Upper lobe of left lung (tissue), 6 donors: ENCODE measurements at regions not wholly inside any gene's neighbourhood (a gene's known extent, or its start where the extent isn't known, plus 50 kb on each side); places are given as distances from the start of the nearest gene placed in this dataset.

Experiments used
- ATAC-seq, 2 donors: fragments of 200-7000 bp; cut with Tn5 transposase; one replicate each; pipeline ENCODE4 v1.9.1; 2022; ENCODE audit warnings: mild to moderate bottlenecking in 2 of 2, moderate library complexity in 2 of 2; ENCODE audit not compliant: low FRiP score in 2 of 2
- DNase-seq, 2 donors: peaks; one replicate each; pipeline ENCODE4 v3.0.0-alpha.2; 2019 to 2020
- H3K27ac ChIP-seq, 4 donors: fragments of 200-600 bp; sonication (generic); one replicate each; pipeline ENCODE4 v1.5.1; 2016 to 2019
- H3K27me3 ChIP-seq, 4 donors: fragments of 200-600 bp; sonication (generic); one replicate each; pipeline ENCODE4 v1.5.1; 2017 to 2019
- H3K36me3 ChIP-seq, 4 donors: fragments of 200-600 bp; sonication (generic); one replicate each; pipeline ENCODE4 v1.5.1; 2016 to 2019
- H3K4me1 ChIP-seq, 4 donors: fragments of 200-600 bp; sonication (generic); one replicate each; pipeline ENCODE4 v1.5.1; 2018 to 2019
- H3K4me3 ChIP-seq, 4 donors: fragments of 200-600 bp; sonication (generic); one replicate each; pipeline ENCODE4 v1.5.1; 2017 to 2019; ENCODE audit warnings: mild to moderate bottlenecking in 2 of 4, moderate library complexity in 1 of 4
- H3K9me3 ChIP-seq, 4 donors: fragments of 200-600 bp; sonication (generic); one replicate each; pipeline ENCODE4 v1.5.1; 2018 to 2019
- CTCF ChIP-seq, 6 experiments: fragments of 450-650 bp in 4 of 6; fragments of 200-600 bp in 2 of 6; sonication (generic) in 2 of 6; IDR thresholded peaks; one replicate each; pipeline ENCODE4 v1.5.1; 2016 to 2019; ENCODE audit warnings: antibody characterized with exemption in 6 of 6
- EP300 ChIP-seq, 4 donors: sonication (generic); formaldehyde crosslinking; IDR thresholded peaks; one replicate each; pipeline ENCODE4 v1.5.1; 2017; ENCODE audit warnings: antibody characterized with exemption in 4 of 4, control low read depth in 2 of 4
- POLR2A ChIP-seq, 4 donors: fragments of 450-650 bp; IDR thresholded peaks; one replicate each; pipeline ENCODE4 v1.5.1; 2016 to 2017; ENCODE audit warnings: antibody characterized with exemption in 4 of 4, mild to moderate bottlenecking in 2 of 4
- POLR2AphosphoS5 ChIP-seq, 2 donors: sonication (generic); formaldehyde crosslinking; IDR thresholded peaks; one replicate each; pipeline ENCODE4 v1.5.1; 2017; ENCODE audit warnings: antibody characterized with exemption in 2 of 2
- WGBS, 2 donors: methylation state at CpG; one replicate each; pipeline ENCODE4 v1.1.5; 2017 to 2018; 5-methylcytosine and 5-hydroxymethylcytosine counted together
- donor health status: DM: no; HTN: no; CAD: no; lungs with moderate emphysema.
- donor health status: DM: no; HTN: yes; CAD: no; lungs with severe emphysema.

GRCh38 chr7:21141476-21141875 is 286.4 kb upstream of the SP4 start:
- ATAC-seq (no peak), DNase-seq (no peak)
- no peaks in the 10 kb centered on the region for H3K4me1 ChIP-seq
- H3K36me3 ChIP-seq, result no peaks in the 10 kb centered on the region
- H3K27me3 ChIP-seq, result no peaks in the 10 kb centered on the region
- H3K27ac ChIP-seq, result no peak overlapping the region
- TF ChIP-seq CTCF (IDR thresholded peaks at IDR 0.05) (no peak), EP300 (IDR thresholded peaks at IDR 0.05) (no peak), POLR2A (IDR thresholded peaks at IDR 0.05) (no peak), POLR2AphosphoS5 (IDR thresholded peaks at IDR 0.05) (no peak)
- WGBS, 2 donors, result 67 to 79% methylated on average over 3 of the region's 3 CpGs
- no peaks in the 10 kb centered on the region for H3K9me3 ChIP-seq
- no peak overlapping the region for H3K4me3 ChIP-seq

GRCh38 chr7:21142081-21142480 is 285.8 kb upstream of the SP4 start:
- no peak for TF ChIP-seq EP300 (IDR thresholded peaks at IDR 0.05)
- TF ChIP-seq POLR2A (IDR thresholded peaks at IDR 0.05), result no peak
- TF ChIP-seq CTCF (IDR thresholded peaks at IDR 0.05), result no peak
- TF ChIP-seq POLR2AphosphoS5 (IDR thresholded peaks at IDR 0.05), result no peak
- ATAC-seq, result no peak
- no peaks in the 10 kb centered on the region for H3K36me3 ChIP-seq
- no peaks in the 10 kb centered on the region for H3K4me1 ChIP-seq
- WGBS, 2 donors, result 83 to 87% methylated on average over 8 of the region's 8 CpGs
- H3K9me3 ChIP-seq, result no peaks in the 10 kb centered on the region
- DNase-seq, result no peak
- H3K4me3 ChIP-seq, result no peak overlapping the region
- no peak overlapping the region for H3K27ac ChIP-seq
- H3K27me3 ChIP-seq, result no peaks in the 10 kb centered on the region

- ATAC-seq (no peak), DNase-seq (no peak)
- no peaks in the 10 kb centered on the region for H3K9me3 ChIP-seq
- no peak overlapping the region for H3K27ac ChIP-seq
- H3K4me1 ChIP-seq, result no peaks in the 10 kb centered on the region
- H3K4me3 ChIP-seq, result no peak overlapping the region
- TF ChIP-seq CTCF (IDR thresholded peaks at IDR 0.05) (no peak), POLR2AphosphoS5 (IDR thresholded peaks at IDR 0.05) (no peak), POLR2A (IDR thresholded peaks at IDR 0.05) (no peak), EP300 (IDR thresholded peaks at IDR 0.05) (no peak)
- WGBS, 2 donors, result 64 to 67% methylated on average over 6 to 14 of the region's 14 CpGs
- no peaks in the 10 kb centered on the region for H3K27me3 ChIP-seq
- H3K36me3 ChIP-seq, result no peaks in the 10 kb centered on the region
Observed at GRCh38 chr7:21146642-21147423, 281.1 kb upstream of the SP4 start.

- Histone ChIP-seq H3K36me3 (no peaks in the 10 kb centered on the region), H3K9me3 (no peaks in the 10 kb centered on the region), H3K27ac (no peak overlapping the region), H3K4me3 (no peak overlapping the region), H3K4me1 (no peaks in the 10 kb centered on the region), H3K27me3 (no peaks in the 10 kb centered on the region)
- TF ChIP-seq POLR2A (IDR thresholded peaks at IDR 0.05) (no peak), EP300 (IDR thresholded peaks at IDR 0.05) (no peak), POLR2AphosphoS5 (IDR thresholded peaks at IDR 0.05) (no peak), CTCF (IDR thresholded peaks at IDR 0.05) (no peak)
- ATAC-seq (no peak), DNase-seq (no peak)
- WGBS, 2 donors, result 87 to 88% methylated on average over 3 of the region's 3 CpGs
Observed at GRCh38 chr7:21149809-21150208, 278.1 kb upstream of the SP4 start.

GRCh38 chr7:21154614-21155013 is 273.3 kb upstream of the SP4 start:
- Histone ChIP-seq H3K27me3 (no peaks in the 10 kb centered on the region), H3K4me3 (no peak overlapping the region), H3K4me1 (no peaks in the 10 kb centered on the region), H3K9me3 (no peaks in the 10 kb centered on the region), H3K27ac (no peak overlapping the region), H3K36me3 (no peaks in the 10 kb centered on the region)
- ATAC-seq (no peak), DNase-seq (no peak)
- no peak for TF ChIP-seq CTCF (IDR thresholded peaks at IDR 0.05)
- no peak for TF ChIP-seq POLR2AphosphoS5 (IDR thresholded peaks at IDR 0.05)
- WGBS, 2 donors, result 70 to 84% methylated on average over 2 of the region's 2 CpGs
